Activated CD4-positive, alpha-beta memory T cell treated with anti-CD3 and anti-CD28 coated beads for 36 hours (primary cell): ENCODE measurements at regions not wholly inside any gene's neighbourhood (a gene's known extent, or its start where the extent isn't known, plus 50 kb on each side); places are given as distances from the start of the nearest gene placed in this dataset.
"Not testable (repeated sequence)": the region's sequence is repeated elsewhere in the genome, so short reads cannot be mapped to it uniquely, and the experiment has no call there.

Experiments used
- CTCF ChIA-PET: fragments of 350-600 bp; sonication (Branson Sonifier 250); formaldehyde crosslinking; loops from one replicate; lab custom pipeline; 2021; ENCODE audit warnings: antibody characterized with exemption, inconsistent platforms; lab: Charles Lee
- POLR2A ChIA-PET: fragments of 350-600 bp; sonication (Branson Sonifier 250); formaldehyde crosslinking; loops from one replicate; lab custom pipeline; 2021; ENCODE audit warnings: antibody characterized with exemption; lab: Charles Lee
- DNase-seq: peaks from one replicate; pipeline ENCODE4 v3.0.0-alpha.2; 2020
- H3K27ac Mint-ChIP-seq: one replicate; pipeline ENCODE4 v1.8.0; 2021; ENCODE audit warnings: mixed read lengths
- H3K27me3 Mint-ChIP-seq: one replicate; pipeline ENCODE4 v1.8.0; 2021; ENCODE audit warnings: mixed read lengths
- H3K36me3 Mint-ChIP-seq: one replicate; pipeline ENCODE4 v1.8.0; 2021; ENCODE audit warnings: mixed read lengths
- H3K4me1 Mint-ChIP-seq: one replicate; pipeline ENCODE4 v1.8.0; 2021; ENCODE audit warnings: low read depth, mixed read lengths
- H3K4me3 Mint-ChIP-seq: one replicate; pipeline ENCODE4 v1.8.0; 2021; ENCODE audit warnings: mild to moderate bottlenecking, mixed read lengths
- H3K9me3 Mint-ChIP-seq: one replicate; pipeline ENCODE4 v1.8.0; 2021; ENCODE audit warnings: mixed read lengths
- intact Hi-C: fragments of 100-400 bp; cut with micrococcal nuclease; formaldehyde crosslinking; loops from one replicate; pipeline ENCODE4 v1.15.1; 2023

GRCh38 chr13:40345149-40345514, 321.3 kb downstream of the FOXO1 start:
- no peak overlapping the region for H3K27ac Mint-ChIP-seq
- POLR2A ChIA-PET = no interaction called here
- intact Hi-C loops = no loop called here
- H3K9me3 Mint-ChIP-seq = no peaks in the 10 kb centered on the region
- no peak overlapping the region for H3K4me3 Mint-ChIP-seq
- DNase-seq = no peak
- H3K4me1 Mint-ChIP-seq = no peaks in the 10 kb centered on the region
- no peaks in the 10 kb centered on the region for H3K27me3 Mint-ChIP-seq
- no peaks in the 10 kb centered on the region for H3K36me3 Mint-ChIP-seq
- CTCF ChIA-PET = no interaction called here

DNA sequence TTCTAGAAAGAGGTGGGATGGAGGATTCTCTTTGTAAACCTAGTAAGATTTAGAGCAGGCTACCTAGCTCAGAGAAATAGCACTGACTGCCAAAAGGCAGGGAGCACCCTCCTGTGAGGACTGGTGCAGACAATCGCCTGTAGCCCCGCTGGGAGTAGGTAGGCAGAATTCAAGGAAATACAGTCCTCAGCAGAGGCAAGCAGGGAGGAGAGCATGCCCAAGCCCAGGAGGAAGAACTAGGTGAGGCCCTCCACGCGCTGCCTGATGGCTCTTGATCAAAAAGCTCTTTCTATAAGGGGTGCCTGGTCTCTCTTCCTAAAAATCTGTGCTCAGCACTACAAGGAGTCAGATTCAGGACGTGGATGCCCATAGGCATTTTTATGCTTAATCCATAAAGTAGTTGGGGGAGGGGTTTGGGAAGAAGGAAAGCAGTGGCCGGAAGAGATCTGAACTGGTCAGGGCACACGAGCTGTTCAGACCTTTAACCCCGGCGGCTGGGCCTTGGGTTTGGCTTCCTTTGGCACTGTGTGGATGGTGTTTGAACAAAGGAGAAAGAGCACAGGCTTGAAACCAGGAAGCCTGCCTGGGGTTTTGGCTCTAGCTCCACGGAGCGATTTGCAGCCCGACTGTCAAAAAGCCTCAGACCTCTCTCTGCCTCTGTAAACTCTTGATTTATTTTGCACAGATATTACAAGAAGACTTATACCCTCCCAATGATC, 320.6 kb downstream of the FOXO1 start:
- DNase-seq = no peak
- Mint-ChIP-seq H3K36me3 (no peaks in the 10 kb centered on the region), H3K4me1 (no peaks in the 10 kb centered on the region), H3K27me3 (no peaks in the 10 kb centered on the region), H3K9me3 (no peaks in the 10 kb centered on the region), H3K4me3 (no peak overlapping the region), H3K27ac (no peak overlapping the region)
- ChIA-PET POLR2A (no interaction called here), CTCF (no interaction called here)
- intact Hi-C loops = no loop called here

GRCh38 chr13:40346592-40346991, 319.8 kb downstream of the FOXO1 start:
- CTCF ChIA-PET = no interaction called here
- H3K9me3 Mint-ChIP-seq = no peaks in the 10 kb centered on the region
- H3K27ac Mint-ChIP-seq = no peak overlapping the region
- no peaks in the 10 kb centered on the region for H3K36me3 Mint-ChIP-seq
- intact Hi-C loops = no loop called here
- no peak for DNase-seq
- H3K4me3 Mint-ChIP-seq = no peak overlapping the region
- POLR2A ChIA-PET = no interaction called here
- H3K27me3 Mint-ChIP-seq = no peaks in the 10 kb centered on the region
- no peaks in the 10 kb centered on the region for H3K4me1 Mint-ChIP-seq

GRCh38 chr13:40348096-40348679, 318.3 kb downstream of the FOXO1 start:
- H3K4me3 Mint-ChIP-seq = no peak overlapping the region
- no peak for DNase-seq
- intact Hi-C loops = no loop called here
- H3K4me1 Mint-ChIP-seq = no peaks in the 10 kb centered on the region
- H3K36me3 Mint-ChIP-seq = no peaks in the 10 kb centered on the region
- POLR2A ChIA-PET = no interaction called here
- H3K9me3 Mint-ChIP-seq = no peaks in the 10 kb centered on the region
- CTCF ChIA-PET = no interaction called here
- no peaks in the 10 kb centered on the region for H3K27me3 Mint-ChIP-seq
- H3K27ac Mint-ChIP-seq = no peak overlapping the region

DNA sequence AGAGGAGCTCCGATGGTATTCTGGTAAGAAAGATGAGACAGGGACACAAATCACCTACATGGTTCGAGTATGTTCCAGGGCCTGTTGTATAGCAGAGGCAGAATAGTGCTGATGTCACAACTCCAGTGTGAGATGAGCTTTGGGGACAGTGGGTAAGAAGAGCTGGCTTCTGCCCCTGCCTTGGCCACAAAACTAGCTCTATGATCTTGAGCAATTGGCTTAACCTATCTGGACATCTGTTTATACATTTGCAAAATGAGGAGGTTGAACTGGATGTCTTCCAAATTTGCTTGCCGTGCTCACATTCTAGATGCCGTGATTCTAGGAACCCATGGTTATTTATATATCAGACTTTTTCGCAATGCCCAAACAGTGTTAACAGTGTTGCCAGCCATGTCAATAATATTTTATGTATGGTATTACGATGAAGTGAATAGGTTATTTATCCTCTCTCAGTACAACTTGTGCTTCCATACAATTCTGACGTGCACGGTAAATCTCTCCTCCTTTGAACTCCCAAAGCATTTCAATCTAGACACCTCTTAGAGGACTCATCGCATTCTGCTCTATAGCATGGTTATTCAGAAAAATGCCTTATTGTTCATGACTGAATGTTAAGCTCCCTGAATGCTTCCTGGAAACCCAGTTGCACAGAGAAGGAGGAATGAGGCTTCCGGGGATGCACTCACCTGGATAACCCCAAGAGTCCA, 316.0 kb downstream of the FOXO1 start:
- no peak for DNase-seq
- H3K27me3 Mint-ChIP-seq = no peaks in the 10 kb centered on the region
- H3K4me3 Mint-ChIP-seq = no peak overlapping the region
- H3K27ac Mint-ChIP-seq = no peak overlapping the region
- H3K4me1 Mint-ChIP-seq = peaks cover 3% of the 10 kb centered on the region
- intact Hi-C loops = no loop called here
- no peaks in the 10 kb centered on the region for H3K36me3 Mint-ChIP-seq
- H3K9me3 Mint-ChIP-seq = no peaks in the 10 kb centered on the region
- ChIA-PET CTCF (interaction anchor here (1.2 kb wide), 1 partner anchor 21 kb away, joined by 3 read pairs; no protein-coding TSS in a partner anchor), POLR2A (no interaction called here)

DNA sequence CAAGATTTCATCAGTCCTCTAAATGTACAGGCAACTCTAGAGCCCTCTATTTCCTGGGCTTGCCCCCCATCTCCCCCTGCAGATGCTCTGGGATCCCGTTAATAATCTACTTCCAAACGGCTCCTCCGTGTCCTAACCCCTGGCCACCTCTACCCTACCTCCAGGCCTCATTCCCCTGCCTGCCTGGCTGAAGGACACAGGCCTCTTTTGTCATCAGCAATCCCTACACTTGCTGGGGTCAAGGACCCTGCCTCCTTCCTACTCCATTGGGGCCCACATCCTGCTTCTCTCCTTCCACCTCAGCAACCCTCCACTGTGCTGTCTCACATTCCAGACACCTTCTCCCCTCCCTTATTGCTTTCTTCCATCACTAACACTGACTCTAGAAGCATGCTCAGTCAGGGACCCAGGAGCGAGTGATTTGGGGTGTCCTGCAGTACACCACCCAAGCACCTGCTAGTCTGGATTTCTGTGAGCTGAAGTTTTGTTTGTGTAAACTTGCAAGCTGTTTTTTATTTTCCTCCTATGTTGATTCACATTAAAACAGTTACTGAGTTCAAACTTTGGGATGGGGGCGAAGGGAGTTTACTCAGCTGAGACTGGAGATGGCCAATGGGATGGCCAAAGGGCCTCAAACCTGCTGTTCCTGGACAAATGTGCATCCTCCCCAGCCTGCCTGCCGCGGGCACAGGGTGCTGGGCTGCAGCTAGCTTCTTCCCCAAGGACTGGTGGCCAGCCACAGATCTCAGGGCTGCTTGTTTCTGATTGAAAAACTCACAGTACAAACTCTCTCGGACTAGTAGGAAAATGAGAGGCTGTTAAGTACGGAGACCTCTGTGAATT, 314.7 kb downstream of the FOXO1 start:
- intact Hi-C loops = no loop called here
- no peaks in the 10 kb centered on the region for H3K27me3 Mint-ChIP-seq
- DNase-seq = no peak
- no peak overlapping the region for H3K4me3 Mint-ChIP-seq
- H3K9me3 Mint-ChIP-seq = no peaks in the 10 kb centered on the region
- peaks cover 4% of the 10 kb centered on the region for H3K4me1 Mint-ChIP-seq
- CTCF ChIA-PET = no interaction called here
- H3K27ac Mint-ChIP-seq = no peak overlapping the region
- H3K36me3 Mint-ChIP-seq = no peaks in the 10 kb centered on the region
- POLR2A ChIA-PET = no interaction called here

GRCh38 chr13:40352380-40352778, 314.1 kb downstream of the FOXO1 start:
- Mint-ChIP-seq H3K27me3 (no peaks in the 10 kb centered on the region), H3K27ac (no peak overlapping the region), H3K36me3 (no peaks in the 10 kb centered on the region), H3K9me3 (no peaks in the 10 kb centered on the region), H3K4me1 (peaks cover 4% of the 10 kb centered on the region), H3K4me3 (no peak overlapping the region)
- POLR2A ChIA-PET = no interaction called here
- CTCF ChIA-PET = no interaction called here
- no peak for DNase-seq
- intact Hi-C loops = no loop called here

GRCh38 chr13:40352802-40353562, 313.5 kb downstream of the FOXO1 start:
- POLR2A ChIA-PET = no interaction called here
- Mint-ChIP-seq H3K9me3 (no peaks in the 10 kb centered on the region), H3K4me1 (peaks cover 4% of the 10 kb centered on the region), H3K4me3 (no peak overlapping the region), H3K27ac (no peak overlapping the region), H3K27me3 (no peaks in the 10 kb centered on the region), H3K36me3 (no peaks in the 10 kb centered on the region)
- DNase-seq = no peak
- intact Hi-C loops = no loop called here
- CTCF ChIA-PET = no interaction called here

DNA sequence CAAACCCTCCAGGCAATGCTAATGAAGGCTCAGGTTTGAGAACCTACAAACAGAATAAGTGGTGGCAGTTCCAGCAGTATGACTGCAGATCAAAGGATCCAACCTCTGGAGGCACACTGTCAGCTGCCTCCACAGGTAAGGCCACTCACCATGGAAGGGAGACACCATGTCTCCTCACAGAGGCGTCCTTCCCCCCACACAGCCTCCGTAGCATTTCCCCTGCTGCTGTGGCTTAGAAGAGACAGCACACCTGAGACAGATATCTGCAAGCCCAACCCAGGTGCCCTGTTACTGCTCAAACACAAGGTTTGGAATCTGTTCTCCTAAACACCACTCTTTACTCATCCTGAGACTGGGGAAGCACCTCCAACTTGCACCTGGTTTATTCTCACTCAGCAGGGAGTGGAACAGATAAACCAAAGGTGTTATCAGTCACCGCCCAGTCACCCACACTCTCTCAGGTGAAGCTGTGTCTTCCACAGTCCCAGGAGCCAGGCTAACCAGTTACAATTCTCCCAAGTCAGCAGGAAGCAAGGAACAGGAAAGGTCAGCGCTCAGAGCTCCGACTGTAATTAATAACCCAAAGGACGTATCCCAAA, 311.2 kb downstream of the FOXO1 start:
- Mint-ChIP-seq H3K9me3 (no peaks in the 10 kb centered on the region), H3K36me3 (no peaks in the 10 kb centered on the region), H3K27ac (no peak overlapping the region), H3K27me3 (no peaks in the 10 kb centered on the region), H3K4me3 (no peak overlapping the region), H3K4me1 (peaks cover 4% of the 10 kb centered on the region)
- ChIA-PET POLR2A (no interaction called here), CTCF (no interaction called here)
- peak; percentile 16 for DNase-seq
- intact Hi-C loops = no loop called here

- Mint-ChIP-seq H3K27ac (no peak overlapping the region), H3K4me3 (no peak overlapping the region), H3K36me3 (no peaks in the 10 kb centered on the region), H3K27me3 (no peaks in the 10 kb centered on the region), H3K9me3 (peaks cover 1% of the 10 kb centered on the region), H3K4me1 (peaks cover 4% of the 10 kb centered on the region)
- CTCF ChIA-PET = no interaction called here
- no peak for DNase-seq
- intact Hi-C loops = no loop called here
- POLR2A ChIA-PET = no interaction called here
These were observed 310.4 kb downstream of the FOXO1 start for GRCh38 chr13:40356011-40356410.

- intact Hi-C loops, DNase-seq, H3K9me3 Mint-ChIP-seq, H3K4me3 Mint-ChIP-seq, H3K4me1 Mint-ChIP-seq, H3K27me3 Mint-ChIP-seq, H3K36me3 Mint-ChIP-seq, CTCF ChIA-PET, POLR2A ChIA-PET, H3K27ac Mint-ChIP-seq: not testable (repeated sequence)
These were observed 310.0 kb downstream of the FOXO1 start for GRCh38 chr13:40356458-40356857.
